ENCODE measurements at regions not wholly inside any gene's neighbourhood (a gene's known extent, or its start where the extent isn't known, plus 50 kb on each side); places are given as distances from the start of the nearest gene placed in this dataset.

DNA sequence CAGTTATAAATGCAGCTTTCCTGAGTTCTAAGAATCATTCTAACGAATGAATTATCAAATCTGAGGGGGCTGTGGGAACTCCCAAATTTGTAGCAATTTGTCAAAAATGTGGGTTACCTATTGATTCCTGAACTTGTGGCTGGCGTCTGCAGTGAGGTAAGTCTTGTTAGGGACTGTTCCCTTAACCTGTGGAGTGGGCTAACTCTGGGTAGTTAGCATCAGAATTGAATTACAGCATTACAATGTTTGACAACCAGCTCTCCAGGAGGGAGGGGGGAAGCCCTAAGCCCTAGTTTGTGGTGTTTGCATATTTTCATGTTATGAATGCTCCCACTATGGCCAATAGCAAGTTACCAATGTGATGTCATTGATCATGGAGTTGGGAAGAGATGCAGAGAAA lies 65.9 kb upstream of the STT3B start:
- TF ChIP-seq, protein P1, sequence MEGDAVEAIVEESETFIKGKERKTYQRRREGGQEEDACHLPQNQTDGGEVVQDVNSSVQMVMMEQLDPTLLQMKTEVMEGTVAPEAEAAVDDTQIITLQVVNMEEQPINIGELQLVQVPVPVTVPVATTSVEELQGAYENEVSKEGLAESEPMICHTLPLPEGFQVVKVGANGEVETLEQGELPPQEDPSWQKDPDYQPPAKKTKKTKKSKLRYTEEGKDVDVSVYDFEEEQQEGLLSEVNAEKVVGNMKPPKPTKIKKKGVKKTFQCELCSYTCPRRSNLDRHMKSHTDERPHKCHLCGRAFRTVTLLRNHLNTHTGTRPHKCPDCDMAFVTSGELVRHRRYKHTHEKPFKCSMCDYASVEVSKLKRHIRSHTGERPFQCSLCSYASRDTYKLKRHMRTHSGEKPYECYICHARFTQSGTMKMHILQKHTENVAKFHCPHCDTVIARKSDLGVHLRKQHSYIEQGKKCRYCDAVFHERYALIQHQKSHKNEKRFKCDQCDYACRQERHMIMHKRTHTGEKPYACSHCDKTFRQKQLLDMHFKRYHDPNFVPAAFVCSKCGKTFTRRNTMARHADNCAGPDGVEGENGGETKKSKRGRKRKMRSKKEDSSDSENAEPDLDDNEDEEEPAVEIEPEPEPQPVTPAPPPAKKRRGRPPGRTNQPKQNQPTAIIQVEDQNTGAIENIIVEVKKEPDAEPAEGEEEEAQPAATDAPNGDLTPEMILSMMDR (IDR thresholded peaks at IDR 0.05; ENCODE audit: insufficient read depth, low read depth, low read length) = no peak
- no peak for TF ChIP-seq EZH2 (IDR thresholded peaks at IDR 0.05; ENCODE audit: insufficient read depth, low read length)
